ENCODE measurements at regions not wholly inside any gene's neighbourhood (a gene's known extent, or its start where the extent isn't known, plus 50 kb on each side); places are given as distances from the start of the nearest gene placed in this dataset.
"Not testable (repeated sequence)": the region's sequence is repeated elsewhere in the genome, so short reads cannot be mapped to it uniquely, and the experiment has no call there.

DNA sequence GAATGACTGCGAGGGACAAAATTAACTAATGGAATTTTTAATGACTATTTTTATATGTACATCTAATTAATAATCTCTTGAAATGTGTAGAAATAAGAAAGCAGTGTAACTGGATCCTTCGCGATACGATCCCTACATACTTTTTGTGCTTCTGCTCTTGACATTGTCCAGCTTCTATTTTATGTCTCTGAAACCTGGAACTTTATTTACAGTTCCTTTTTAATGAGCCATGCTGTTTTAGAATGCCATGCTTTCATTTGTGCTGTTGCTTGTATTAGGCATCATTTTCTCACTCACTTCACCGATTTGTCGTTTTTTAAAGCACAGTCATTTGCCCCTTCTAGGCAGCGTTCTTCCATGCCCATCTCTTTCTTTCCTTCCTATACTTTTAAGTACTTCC, 301.3 kb downstream of the EDEM1 start:
- DNase-seq = no peak

GRCh38 chr3:5489536-5489935, 302.0 kb downstream of the EDEM1 start:
- no peak for DNase-seq

- no peak for DNase-seq
Observed at GRCh38 chr3:5494905-5495519, 307.5 kb downstream of the EDEM1 start.

DNA sequence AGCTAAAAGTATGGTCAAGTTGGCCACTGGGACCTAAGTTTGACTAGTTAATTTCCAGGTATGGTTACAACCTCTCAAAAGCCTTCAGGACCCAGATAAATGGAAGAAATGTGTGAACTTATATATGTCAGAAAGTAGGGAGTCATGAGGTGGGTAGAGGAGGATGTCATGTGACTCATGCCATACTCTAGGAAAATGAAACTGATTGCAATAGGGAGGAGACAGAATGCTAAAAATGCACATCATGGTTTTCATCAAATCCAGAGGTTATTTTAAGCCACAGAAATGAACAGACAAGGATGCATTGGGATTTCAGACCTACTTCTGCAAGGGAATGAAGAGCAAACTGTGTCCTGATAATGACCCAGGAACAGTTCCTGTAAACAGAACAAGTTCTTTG, 310.0 kb downstream of the EDEM1 start:
- no peak for DNase-seq

DNA sequence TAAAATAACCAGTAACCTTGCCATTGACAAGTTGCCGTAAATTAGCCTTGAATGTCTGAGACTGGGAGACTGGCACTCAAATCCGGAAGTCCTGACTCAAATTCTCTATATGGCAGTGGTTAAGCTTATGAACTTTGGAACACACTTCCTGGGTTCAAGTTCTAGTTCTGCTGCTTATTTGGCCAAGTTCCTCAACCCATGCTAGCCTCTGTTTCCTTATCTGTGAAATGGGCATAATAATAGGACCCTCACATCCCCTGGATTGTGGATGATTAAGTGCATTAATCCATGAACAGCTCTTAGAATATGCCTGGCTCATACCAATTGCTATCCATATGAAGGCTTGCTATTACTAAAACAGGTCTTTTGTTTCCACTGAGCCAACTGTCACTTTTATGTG, 311.5 kb downstream of the EDEM1 start:
- no peak for DNase-seq

- no peak for DNase-seq
Observed at GRCh38 chr3:5499404-5499803, 311.9 kb downstream of the EDEM1 start.

GRCh38 chr3:5503136-5503535, 315.6 kb downstream of the EDEM1 start:
- no peak for DNase-seq

DNA sequence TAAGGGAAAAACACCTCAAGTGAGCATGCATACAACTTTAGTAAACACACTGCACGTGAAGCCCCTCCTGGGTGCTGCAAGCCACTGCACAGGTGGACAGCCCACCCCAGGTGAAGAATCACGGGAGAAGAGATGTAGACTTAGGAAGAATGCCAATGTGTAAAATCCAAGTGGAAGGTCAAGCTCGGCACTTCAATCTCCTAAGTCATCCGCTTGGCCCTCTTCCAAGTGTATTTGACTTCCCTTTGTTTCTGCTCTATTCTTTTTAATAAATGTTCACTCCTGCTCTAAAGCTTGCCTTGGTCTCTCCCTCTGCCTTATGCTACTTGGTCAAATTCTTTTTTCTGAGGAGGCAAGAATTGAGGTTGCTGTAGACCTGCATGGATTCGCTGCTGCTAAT, 316.6 kb downstream of the EDEM1 start:
- DNase-seq = no peak

DNA sequence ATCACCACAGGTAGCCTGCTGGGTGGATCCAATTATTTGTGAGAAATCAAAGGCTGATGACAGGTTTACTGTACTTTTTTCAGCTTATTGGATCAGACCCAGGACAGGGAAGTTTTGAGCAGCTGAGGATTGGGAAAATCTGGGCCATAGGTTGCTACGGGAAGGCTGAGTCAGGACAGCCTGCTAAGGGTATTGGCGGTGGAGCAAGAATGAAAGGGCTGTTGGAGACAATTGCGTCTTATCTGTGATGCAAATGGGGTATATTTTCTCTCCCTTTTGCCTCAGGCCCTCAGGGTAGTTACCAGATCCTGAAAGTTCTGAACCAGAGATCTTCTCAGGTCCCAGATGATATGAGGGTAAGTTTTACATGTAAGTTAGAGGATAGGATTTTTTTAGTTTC, 317.7 kb downstream of the EDEM1 start:
- no peak for DNase-seq

- no peak for DNase-seq
Observed at GRCh38 chr3:5505997-5506396, 318.5 kb downstream of the EDEM1 start.

DNA sequence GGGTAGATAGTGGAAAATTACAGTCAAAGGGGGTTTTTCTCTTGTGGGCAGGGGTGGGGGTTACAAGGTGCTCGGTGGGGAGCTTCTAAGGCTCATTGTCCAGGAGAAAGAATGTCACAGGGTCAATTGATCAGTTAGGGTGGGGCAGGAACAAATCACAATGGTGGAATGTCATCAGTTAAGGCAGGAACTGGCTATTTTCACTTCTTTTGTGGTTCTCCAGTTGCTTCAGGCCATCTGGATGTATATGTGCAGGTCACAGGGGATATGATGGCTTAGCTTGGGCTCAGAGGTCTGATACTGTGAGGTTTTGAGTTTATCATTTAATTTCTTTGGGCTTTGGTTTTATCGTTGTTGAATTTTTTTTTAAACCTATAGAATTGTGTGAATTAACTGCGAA, 321.4 kb downstream of the EDEM1 start:
- not testable (repeated sequence) for DNase-seq

GRCh38 chr3:5510300-5510699, 322.8 kb downstream of the EDEM1 start:
- DNase-seq = no peak

DNA sequence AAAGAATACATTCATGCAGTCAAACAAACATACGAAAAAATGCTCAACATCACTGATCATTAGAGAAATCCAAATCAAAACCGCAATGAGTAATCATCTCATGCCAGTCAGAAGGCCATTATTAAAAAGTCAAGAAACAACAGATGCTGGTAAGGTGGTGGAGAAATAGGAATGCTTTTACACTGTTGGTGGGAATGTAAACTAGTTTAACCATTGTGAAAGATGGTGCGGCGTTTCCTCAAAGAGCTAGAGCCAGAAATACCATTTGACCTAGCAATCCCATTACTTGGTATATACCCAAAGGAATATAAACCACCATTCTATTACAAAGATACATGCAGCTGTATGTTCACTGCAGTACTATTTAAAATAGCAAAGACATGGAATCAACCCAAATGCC, 330.4 kb downstream of the EDEM1 start:
- DNase-seq = no peak

- no peak for DNase-seq
Observed at GRCh38 chr3:5520237-5520636, 332.7 kb downstream of the EDEM1 start.

- no peak for DNase-seq
Observed at GRCh38 chr3:5523125-5523524, 335.6 kb downstream of the EDEM1 start.

DNA sequence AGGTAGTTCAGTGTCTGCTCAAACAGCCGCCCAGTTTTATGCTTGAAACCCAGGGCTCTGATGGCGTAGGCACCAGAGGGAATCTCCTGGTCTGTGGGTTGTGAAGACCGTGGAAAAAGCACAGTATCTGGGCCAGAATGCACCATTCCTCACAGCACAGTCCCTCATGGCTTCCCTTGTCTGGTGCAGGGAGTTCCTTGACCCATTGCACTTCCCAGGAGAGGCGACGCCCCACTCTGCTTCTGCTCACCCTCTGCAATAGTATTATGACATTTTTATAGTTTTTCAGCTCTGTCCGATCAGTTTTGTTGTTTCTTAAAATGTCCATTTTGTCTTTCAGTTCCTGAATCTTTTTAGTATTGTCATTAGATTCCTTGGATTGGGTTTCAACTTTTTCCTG, 343.5 kb downstream of the EDEM1 start:
- DNase-seq = no peak

- no peak for DNase-seq
Observed at GRCh38 chr3:5531741-5532290, 344.3 kb downstream of the EDEM1 start.

- DNase-seq = no peak
Observed at GRCh38 chr3:5540532-5540931, 353.0 kb downstream of the EDEM1 start.

DNA sequence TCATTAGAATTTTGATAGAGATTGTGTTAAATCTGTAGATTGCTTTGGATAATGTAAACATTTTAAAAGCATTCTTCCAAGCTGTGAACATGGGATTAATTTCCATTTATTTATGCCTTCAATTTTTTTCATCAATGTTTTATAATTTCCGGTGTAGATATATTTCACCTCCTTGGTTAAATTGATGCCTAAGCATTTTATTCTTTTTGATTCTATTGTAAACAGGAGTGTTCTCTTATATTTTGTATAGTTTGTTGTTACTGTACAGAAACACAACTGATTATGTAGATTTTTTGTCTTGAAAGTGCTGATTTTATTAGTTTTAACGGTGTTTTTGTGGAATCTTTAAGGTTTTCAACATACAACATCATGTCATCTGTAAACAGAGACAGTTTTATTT, 355.0 kb downstream of the EDEM1 start:
- no peak for DNase-seq

- DNase-seq = no peak
Observed at GRCh38 chr3:5543047-5543446, 355.5 kb downstream of the EDEM1 start.

- DNase-seq = no peak
Observed at GRCh38 chr3:5545719-5546118, 358.2 kb downstream of the EDEM1 start.

DNA sequence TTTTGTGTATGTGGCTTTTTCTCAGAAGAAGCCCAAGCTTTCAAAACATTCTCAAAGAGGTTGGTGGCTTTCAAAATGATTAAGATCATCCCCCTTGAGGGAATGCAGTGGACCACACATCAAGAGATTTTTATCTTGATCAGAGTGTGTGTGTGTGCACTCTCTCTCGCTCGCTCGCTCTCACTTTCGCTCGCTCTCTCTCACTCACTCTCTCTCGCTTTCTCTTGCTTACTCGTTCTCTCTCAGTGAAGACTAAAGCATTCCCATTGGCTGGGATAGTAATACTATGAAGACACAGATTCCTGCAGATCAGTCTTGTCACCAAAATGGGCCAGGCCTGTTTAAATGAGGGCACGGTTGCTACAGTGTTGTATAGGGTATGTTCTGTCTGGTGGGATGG, 365.7 kb downstream of the EDEM1 start:
- DNase-seq = no peak

- no peak for DNase-seq
Observed at GRCh38 chr3:5554245-5554747, 366.8 kb downstream of the EDEM1 start.

DNA sequence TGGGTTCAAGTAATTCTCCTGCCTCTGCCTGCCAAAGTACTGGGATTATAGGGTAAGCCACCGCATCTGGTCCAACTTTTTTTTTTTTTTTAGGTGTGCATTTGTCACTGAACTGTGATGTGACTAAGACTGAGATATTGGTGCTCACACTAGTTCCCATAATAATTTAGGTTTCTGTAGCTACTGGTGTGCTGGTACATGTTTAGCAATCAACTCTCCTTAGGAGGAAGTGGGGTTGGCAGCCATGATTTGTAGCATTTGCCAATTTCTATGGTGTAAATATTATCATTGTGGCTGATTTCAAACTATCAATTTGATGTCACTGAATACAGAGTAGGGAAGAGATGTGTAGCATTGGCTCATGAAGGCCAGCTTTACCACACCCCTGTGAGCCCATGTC, 372.7 kb downstream of the EDEM1 start:
- DNase-seq = no peak
